NAMALWA (cell line): ENCODE measurements at regions not wholly inside any gene's neighbourhood (a gene's known extent, or its start where the extent isn't known, plus 50 kb on each side); places are given as distances from the start of the nearest gene placed in this dataset.
"Not testable (repeated sequence)": the region's sequence is repeated elsewhere in the genome, so short reads cannot be mapped to it uniquely, and the experiment has no call there.

Source experiments
- DNase-seq: peaks from one replicate; pipeline ENCODE4 v3.0.0-alpha.2; 2015; ENCODE audit warnings: low spot score

DNA sequence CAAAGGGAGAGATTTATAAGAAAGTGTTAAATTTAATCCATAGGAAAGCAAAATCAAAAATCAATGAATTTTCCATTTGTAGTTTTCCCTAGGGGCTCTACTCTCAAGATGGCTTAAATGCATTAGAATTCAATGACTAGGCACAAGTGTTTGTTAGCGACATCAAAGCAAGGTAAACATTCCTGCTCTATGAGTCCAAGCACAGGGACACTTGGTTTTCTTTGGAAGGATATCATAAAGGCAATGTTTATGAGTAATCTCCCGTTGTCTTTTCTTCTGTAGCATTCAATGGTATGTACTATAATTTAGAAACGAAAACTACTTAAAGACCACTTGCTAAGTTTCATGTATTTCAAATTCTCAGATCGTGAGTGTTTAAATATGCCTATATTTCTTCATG lies 54.8 kb upstream of the ZNF717 start:
- not testable (repeated sequence) for DNase-seq

DNA sequence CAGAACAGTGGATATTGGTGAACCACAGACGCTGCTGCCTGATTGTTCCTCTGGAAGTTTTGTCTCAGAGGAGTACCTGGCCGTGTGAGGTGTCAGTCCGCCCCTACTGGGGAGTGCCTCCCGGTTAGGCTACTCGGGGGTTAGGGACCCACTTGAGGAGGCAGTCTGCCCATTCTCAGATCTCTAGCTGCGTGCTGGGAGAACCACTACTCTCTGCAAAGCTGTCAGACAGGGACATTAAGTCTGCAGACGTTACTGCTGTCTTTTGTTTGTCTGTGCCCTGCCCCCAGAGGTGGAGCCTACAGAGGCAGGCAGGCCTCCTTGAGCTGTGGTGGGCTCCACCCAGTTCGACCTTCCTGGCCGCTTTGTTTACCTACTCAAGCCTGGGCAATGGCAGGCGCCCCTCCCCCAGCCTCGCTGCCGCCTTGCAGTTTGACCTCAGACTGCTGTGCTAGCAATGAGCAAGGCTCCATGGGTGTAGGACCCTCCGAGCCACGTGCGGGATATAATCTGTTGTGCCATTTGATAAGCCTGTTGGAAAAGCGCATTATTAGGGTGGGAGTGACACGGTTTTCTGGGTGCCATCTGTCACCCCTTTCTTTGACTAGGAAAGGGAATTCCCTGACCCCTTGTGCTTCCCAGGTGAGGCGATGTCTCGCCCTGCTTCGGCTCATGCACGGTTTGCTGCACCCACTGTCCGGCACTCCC lies 65.1 kb upstream of the ZNF717 start:
- DNase-seq: not testable (repeated sequence)

DNA sequence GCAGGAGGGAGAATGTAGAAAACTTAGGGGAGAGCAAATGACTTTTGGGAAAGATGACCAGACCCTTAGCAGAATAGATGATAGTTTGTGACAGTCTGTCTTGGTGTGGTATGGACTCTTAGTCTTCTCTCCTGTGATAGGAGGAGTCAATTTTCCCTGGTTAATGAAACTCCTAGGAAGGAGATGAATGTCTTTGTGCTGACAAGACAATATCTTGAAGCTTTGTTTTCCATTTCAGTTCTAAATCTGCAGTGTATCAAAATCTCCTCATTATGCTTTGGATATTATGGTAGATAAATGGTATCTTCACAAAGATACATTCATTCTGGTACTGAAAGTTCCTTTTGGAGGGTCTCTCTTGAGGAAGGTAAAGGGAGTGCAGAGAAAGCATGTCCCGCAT lies 77.8 kb upstream of the ZNF717 start:
- no peak for DNase-seq

DNA sequence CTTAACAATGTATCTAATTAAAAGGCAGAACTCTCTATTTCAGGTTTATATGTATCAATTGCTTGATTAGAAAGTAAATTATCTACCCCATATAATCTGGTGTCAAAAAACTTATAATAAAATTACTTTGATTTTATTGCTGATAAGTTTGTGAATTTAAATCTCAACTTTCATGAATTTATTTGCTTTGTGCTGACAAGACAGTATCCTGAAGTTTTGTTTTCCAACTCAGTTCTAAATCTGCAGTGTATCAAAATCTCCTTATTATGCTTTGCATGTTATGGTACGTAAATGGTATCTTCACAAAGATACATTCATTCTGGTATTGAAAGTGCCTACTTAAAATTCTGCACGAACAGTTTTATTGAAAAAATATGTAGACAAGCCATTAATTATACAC lies 78.5 kb upstream of the ZNF717 start:
- DNase-seq: no peak

DNA sequence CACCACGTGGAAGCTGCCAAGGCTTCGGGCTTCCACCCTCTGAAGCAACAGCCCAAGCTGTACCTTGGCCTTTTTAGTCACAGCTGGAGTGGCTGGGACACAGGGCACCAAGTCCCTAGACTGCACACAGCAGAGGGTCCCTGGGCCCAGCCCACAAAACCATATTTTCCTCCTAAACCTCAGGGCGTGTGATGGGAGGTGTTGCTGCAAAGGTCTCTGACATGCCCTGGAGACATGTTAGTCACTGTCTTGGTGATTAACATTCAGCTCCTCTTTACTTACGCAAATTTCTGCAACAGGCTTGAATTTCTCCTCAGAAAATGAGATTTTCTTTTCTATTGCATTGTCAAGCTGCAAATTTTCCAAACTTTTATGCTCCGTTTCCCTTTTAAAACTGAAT lies 98.4 kb upstream of the ZNF717 start:
- DNase-seq: not testable (repeated sequence)

DNA sequence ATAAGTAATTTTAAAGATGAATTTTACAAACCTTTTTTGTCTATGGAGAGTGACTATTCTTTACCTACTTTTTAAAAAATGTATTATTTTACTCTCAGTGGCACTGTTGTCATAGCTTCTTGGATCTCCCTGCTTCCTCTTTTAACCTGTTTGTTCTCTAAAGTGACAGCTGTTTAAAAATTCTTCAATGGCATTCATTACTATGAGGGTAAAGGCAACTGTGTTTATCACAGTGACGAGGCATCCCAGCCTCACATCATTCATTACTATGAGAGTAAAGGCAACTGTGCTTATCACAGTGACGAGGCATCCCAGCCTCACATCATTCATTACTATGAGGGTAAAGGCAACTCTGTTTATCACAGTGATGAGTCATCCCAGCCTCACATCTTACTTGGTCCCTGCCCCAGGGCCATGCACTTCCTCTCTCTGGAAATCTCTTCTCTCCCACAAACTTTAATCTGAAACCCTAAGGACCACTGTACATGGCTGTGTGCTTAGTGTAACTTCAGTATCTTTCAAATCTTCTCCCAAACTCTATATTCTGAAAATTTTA lies 101.7 kb upstream of the ZNF717 start:
- no peak for DNase-seq

DNA sequence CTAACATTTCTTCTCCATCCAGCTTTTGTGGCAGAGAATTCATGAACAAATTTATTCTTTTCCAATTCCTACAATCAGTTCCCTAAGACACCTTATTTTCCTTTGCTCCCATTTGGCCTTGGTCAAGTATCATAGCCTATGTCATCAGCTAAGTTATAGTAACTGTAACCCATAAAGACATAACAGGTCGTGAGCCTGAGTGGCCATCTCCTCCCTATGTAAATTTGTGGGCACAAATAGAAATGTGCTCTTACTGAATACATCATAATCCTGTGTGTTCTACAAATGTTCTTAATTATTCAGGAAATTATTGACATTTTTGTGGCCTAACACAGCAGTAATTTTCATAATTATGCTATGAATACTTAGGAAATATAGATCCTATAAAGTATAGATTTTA lies 108.9 kb upstream of the ZNF717 start:
- no peak for DNase-seq

DNA sequence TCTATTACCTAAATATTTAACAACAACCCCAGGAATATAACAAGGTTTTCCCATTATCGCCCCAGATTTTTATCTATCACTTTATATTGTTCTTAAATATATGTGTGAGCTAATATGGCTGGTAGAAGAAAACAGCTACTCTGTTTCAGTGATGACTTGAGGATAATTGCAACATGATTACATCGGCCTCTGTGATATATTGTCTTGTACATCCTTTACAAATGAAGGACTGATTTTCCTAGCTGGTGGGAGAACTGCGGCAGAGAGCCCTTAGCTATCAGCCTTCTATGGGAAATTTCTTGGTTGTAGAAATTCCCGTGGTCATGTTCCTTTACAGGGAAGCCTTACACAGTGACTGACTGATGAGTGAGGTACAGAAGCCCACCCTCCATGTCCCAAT lies 110.9 kb upstream of the ZNF717 start:
- DNase-seq: no peak

DNA sequence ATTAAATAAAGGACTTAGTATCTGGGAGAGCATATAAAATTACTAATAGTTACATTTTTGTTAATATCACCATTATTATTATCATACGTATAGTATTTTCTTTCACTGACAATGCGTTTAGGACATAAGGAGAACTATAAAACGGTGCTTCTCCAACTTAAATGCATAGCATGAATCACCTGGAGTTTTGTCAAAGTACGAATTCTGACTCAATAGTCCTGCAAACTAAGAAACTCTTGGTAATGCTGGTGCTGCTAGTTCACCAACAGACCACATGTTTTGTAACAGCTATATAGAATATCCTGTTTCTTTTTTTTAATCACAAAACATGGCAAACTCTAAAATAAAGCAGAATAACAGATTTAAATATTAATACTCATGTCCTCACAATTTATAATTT lies 116.1 kb upstream of the ZNF717 start:
- not testable (repeated sequence) for DNase-seq

DNA sequence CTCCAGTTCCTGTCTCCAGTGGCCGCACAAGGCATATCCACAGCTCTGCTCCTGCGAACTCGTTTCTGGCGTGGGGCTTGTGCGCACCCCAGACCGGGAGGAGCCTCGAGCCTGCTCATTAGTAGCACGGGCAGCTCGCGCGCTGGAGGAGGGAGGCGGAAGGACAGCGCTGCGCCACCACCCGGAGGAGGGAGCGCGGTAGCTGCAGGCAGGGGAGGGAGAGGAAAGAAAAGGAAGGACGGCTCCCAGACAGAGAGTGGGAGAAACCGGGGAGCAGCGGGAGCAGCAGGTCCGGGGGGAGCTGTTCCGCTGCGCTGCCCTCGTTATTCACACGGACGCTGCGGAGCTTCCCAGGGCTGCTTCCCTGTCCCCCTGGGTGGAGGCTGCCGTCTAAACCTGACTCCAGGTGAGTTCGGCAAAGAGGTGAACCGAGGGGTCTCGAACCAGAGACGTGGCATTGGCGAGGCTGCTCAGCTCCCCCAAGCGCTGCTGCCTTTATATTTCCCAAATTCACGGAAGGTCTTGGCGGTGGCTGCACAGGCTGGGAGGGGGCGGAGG lies 121.3 kb upstream of the ZNF717 start:
- no peak for DNase-seq

DNA sequence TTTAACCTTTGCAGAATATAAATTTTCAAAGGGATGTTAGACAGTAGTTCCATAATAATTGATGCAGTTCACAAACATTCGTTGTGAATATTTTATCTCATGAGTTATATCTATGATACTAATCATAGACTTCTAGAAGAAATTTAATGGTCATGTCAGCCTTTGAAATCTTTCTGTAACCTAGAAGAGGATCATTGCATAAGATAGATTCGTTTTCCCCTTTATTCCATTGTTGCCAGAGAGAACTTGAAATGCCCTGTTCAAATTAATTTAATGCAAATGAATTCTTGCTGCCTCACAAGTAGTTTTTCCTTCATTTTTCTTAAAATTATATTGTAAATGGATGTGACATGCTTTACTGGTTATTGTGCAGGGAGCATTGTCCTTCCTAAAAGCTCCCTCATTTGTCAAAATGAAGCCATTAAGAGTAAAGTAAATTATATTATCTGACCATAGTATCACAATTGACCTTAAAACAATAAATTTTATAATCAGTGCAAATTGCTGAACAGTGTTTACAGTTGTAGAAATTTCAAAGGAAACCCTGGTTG lies 128.5 kb upstream of the ZNF717 start:
- no peak for DNase-seq

DNA sequence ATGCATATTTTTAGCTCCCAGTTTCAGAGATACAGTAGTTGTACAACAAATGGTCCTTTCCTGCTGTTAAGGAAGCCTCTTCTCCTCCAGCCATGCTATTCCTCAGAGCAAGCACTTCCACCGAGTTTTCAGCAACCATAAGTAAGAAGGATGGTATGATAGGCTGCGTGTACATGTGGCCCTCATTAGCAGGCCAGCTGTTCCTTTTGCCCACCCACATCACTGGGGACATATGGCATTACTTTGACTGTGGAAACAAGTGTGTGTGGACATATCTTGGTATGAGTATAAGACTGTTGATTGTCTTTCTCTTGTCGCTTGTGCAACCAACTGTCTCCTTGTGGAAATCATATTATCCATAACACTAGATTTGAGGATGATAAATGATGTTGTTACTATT lies 129.4 kb upstream of the ZNF717 start:
- not testable (repeated sequence) for DNase-seq

DNA sequence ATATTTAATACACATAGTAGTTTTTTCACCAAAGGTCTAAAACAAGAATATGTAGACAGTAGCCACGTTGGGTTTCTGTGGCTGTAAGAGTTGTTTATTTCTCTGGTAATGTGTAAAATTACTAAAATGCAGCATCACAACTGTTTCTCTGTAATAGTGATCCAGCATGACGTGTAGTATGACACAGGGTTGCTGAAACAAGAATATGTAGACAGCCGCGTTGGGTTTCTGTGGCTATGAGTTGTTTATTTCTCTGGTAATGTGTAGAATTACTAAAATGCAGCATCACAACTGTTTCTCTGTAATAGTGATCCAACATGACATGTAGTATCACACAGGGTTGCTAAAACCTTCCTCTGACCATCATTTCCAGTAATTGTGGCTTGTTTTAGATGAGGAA lies 153.6 kb upstream of the ZNF717 start:
- no peak for DNase-seq

DNA sequence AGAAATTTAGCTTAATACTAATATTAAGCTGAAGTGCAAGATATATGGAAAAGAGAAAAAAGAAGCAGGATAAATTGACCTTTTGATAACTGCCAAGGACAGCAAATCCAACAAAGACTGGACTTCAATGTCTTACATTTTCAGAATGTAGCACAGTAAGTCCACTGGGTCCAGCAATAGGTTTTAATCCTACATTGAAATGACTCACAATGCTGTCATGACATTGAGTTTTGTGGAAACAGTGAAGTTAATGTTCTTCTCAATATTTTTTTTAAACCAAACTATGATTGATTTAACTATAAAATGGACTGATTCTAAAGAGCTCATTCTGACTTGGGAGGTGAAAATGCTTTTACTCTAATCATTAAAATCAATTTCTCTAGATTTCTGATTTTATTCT lies 166.6 kb upstream of the ZNF717 start:
- no peak for DNase-seq

DNA sequence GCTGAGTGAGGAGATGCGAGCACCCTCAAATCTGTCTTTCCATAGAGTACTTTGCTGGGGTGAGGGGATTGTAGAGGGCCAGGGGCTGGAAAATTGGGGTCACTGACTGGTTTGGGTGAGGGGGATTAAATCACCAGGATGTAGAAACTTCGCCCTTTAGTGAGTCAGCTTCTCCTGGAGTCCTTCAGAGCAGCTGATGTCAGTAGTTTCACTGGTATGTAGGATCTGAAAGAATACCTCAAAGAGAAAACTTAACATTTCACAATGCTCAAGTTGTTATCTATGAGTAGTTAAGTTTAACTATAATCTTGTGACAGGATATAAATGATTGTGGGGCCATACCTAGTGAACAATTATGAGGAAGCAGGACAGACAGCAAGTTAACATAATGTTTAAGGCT lies 174.7 kb upstream of the ZNF717 start:
- not testable (repeated sequence) for DNase-seq

DNA sequence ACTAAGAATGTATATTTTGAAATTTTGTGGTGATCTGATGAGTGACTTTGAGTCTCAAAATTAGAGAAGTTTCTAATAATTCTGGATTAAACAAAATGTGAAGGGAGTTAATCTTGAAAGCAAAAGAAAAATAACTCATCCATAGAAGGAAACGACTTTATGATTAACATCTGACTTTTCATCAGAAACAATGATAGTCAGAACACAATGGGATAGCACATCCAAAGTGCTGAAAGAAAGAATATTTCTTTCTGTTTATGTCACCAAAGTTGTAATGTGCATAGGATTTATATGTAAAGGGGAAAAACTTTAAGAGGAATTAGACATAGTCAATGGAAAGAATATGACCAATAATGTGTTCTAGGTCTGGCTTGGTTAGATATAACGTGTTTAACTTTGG lies 176.7 kb upstream of the ZNF717 start:
- DNase-seq: not testable (repeated sequence)

DNA sequence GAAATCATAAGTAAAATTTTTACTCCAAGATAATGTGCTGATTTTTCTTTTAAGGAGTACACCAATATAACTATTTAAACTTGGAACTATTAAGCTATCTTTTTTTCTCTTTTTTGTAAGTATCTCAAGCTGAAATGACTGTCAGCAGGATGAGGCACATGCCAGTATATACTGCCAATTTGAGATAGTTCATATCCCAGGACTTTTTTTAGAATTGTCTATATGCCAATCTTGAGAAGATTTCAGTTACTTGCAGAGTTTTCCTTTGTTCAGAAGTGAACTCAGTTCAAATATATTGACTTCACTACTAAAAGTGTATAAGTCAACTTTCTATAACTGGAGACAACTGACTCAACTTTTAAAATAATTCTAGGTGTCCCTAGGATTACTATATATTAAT lies 181.7 kb upstream of the ZNF717 start:
- DNase-seq: no peak

DNA sequence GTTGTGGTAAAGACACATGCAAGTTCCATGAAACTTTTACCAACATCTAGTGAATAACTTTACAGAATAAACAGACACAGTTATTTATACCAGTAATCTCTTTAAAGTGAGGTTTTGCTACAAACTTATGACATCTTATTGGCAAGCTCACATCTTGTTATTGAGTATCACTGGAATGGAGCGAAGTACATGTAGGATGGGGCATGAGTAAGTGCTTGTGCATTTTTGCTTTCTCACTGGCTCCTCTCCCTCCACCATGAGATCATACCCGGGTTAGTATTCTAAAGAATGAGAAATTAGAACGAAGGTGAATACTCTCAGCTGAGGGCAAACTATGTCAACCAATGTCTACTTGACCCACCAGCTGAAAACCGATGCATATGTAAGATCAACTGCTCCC lies 193.3 kb upstream of the ZNF717 start:
- DNase-seq: no peak

DNA sequence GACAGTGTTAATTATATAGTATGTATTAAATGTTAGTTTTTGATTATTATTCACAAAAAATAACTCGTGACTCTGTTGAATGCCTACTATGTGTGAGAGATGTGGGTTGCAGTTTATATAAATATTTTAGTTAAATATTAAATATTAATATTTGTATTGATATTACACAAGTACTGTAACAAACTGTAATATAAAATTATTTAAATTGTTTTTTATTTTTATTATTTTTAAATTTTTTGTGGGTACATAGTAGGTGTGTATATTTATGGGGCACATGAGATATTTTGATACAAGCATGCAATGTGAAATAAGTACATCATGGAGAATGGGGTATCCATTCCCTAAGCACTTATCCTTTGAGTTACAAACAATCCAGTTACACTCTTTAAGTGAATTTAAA lies 196.1 kb upstream of the ZNF717 start:
- DNase-seq: no peak

DNA sequence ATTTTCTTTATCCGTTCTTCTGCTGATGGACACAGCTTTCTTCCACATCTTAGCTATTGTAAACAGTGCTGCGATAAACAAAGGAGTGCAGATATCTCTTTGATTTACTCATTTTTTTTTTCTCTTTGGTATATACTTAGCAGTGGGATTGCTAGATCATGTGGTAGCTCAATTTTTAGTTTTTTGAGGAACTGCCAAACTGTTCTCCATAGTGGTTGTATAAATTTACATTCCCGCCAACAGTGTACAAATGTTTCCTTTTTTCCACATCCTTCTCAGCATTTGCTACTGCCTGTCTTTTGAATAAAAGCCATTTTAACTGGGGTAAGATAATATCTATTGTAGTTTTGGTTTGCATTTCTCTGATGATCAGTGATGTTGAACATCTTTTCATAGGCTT lies 196.8 kb upstream of the ZNF717 start:
- DNase-seq: no peak

DNA sequence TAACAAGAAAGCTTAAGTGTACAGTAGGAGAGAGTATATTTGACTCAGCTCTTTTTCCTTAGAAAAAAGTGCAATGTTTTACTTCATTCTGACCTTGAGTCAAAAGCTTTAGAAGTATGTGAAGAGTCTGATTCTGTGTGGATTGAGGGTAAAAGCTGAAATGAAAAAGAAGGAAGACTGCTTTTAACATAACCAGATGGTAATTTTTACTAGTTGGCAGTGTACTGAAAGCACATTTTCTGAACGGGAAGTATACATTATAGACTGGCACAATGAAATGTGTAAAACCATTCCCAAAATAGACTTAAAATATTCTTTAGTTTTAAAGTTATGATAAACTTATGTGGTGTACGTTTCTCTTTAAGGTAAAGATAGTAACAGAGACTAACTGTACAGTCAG lies 197.8 kb upstream of the ZNF717 start:
- no peak for DNase-seq

DNA sequence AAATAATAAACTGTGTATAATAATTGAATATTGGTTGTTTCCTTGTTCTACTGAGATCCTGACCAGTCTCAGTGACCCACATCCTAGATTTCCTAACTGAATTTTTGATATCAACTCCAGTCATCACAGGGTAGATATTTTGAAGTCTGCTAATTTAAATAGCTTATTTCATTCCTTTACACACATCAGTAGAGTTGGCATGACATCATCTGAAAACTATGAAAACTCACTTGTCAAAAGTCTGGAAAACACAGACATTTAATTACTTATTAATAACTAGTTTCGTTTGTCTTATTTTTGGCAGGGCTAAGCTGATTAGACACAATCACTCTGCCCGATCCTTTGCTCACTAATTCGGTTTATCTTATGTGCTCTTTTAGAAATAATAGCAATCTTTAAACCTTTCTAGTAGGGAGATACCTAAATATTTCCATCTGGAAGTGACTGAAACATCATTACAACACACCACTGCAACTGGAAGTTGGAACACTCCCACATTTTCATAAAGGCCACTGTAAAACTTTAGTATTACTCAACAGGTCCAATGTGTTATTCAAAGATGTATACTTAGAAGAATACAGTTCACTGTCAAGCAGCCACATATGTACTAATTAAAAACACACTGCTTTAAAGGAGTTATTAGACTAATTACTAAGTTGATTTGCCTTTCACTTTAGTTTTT lies 198.4 kb upstream of the ZNF717 start:
- DNase-seq: no peak

DNA sequence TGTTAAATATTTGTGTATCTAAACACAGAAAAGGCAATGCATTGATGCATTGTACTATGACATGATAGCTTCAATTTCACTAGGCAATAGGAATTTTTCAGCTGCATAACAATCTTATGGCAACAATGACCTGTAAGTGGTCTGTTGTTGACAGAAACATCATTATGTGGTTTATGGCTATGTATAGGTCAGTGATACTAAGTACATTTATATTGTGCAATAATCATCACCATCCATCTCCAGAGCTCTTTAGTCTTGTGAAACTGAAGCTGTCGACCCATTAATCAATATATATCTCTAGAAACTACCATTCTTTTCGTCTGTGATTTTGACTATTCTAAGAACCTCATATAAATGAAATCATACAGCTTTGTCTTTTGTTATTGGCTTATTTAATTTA lies 200.1 kb upstream of the ZNF717 start:
- DNase-seq: no peak
